HUES48 (cell line): ENCODE measurements at regions not wholly inside any gene's neighbourhood (a gene's known extent, or its start where the extent isn't known, plus 50 kb on each side); places are given as distances from the start of the nearest gene placed in this dataset.

Experiments
- H3K27ac ChIP-seq: one replicate; pipeline ENCODE4 v1.7.0; 2013; ENCODE audit warnings: low read depth, low read length, inconsistent platforms
- H3K27me3 ChIP-seq: 2 replicates; pipeline ENCODE4 v1.6.1; 2013; ENCODE audit warnings: mild to moderate bottlenecking, low read length; ENCODE audit not compliant: control insufficient read depth, insufficient read depth
- H3K36me3 ChIP-seq: 2 replicates; pipeline ENCODE4 v1.6.1; 2013; ENCODE audit warnings: low read length; ENCODE audit not compliant: control insufficient read depth, insufficient read depth
- H3K4me1 ChIP-seq: 2 replicates; pipeline ENCODE4 v1.6.1; 2013; ENCODE audit warnings: mild to moderate bottlenecking, low read length; ENCODE audit not compliant: control insufficient read depth, insufficient read depth
- H3K4me3 ChIP-seq: 2 replicates; pipeline ENCODE4 v1.5.1; 2013; ENCODE audit warnings: mild to moderate bottlenecking, low read depth, low read length
- H3K9ac ChIP-seq: 2 replicates; pipeline ENCODE4 v1.6.1; 2013; ENCODE audit warnings: mild to moderate bottlenecking, low read depth, low read length, moderate library complexity
- H3K9me3 ChIP-seq: 2 replicates; pipeline ENCODE4 v1.6.1; 2013; ENCODE audit warnings: low read length; ENCODE audit not compliant: control insufficient read depth, insufficient read depth

GRCh38 chr1:194171596-194171995, 985.2 kb upstream of the B3GALT2 start:
- Histone ChIP-seq H3K36me3 (no peaks in the 10 kb centered on the region), H3K9ac (no peak overlapping the region), H3K4me3 (no peak overlapping the region), H3K27me3 (no peaks in the 10 kb centered on the region), H3K9me3 (no peaks in the 10 kb centered on the region), H3K27ac (no peak overlapping the region), H3K4me1 (peaks cover 22% of the 10 kb centered on the region)

- Histone ChIP-seq H3K4me3 (no peak overlapping the region), H3K9me3 (no peaks in the 10 kb centered on the region), H3K4me1 (no peaks in the 10 kb centered on the region), H3K36me3 (no peaks in the 10 kb centered on the region), H3K9ac (no peak overlapping the region), H3K27ac (no peak overlapping the region), H3K27me3 (no peaks in the 10 kb centered on the region)
Measured at GRCh38 chr1:194167956-194168640, 981.7 kb upstream of the B3GALT2 start.

GRCh38 chr1:194164755-194165154, 978.3 kb upstream of the B3GALT2 start:
- H3K9ac ChIP-seq, result no peak overlapping the region

GRCh38 chr1:194161591-194161990, 975.2 kb upstream of the B3GALT2 start:
- H3K36me3 ChIP-seq, result no peaks in the 10 kb centered on the region
- H3K4me1 ChIP-seq, result no peaks in the 10 kb centered on the region
- no peak overlapping the region for H3K9ac ChIP-seq
- H3K27ac ChIP-seq, result no peak overlapping the region
- no peaks in the 10 kb centered on the region for H3K9me3 ChIP-seq
- no peak overlapping the region for H3K4me3 ChIP-seq
- H3K27me3 ChIP-seq, result no peaks in the 10 kb centered on the region

More at GRCh38 chr1:194164755-194165154, 978.3 kb upstream of the B3GALT2 start:
- no peaks in the 10 kb centered on the region for H3K9me3 ChIP-seq
- H3K4me1 ChIP-seq, result no peaks in the 10 kb centered on the region
- no peaks in the 10 kb centered on the region for H3K27me3 ChIP-seq
- H3K4me3 ChIP-seq, result no peak overlapping the region
- H3K27ac ChIP-seq, result no peak overlapping the region
- no peaks in the 10 kb centered on the region for H3K36me3 ChIP-seq

GRCh38 chr1:194159941-194160340, 973.5 kb upstream of the B3GALT2 start:
- H3K4me1 ChIP-seq, result no peaks in the 10 kb centered on the region
- H3K27me3 ChIP-seq, result no peaks in the 10 kb centered on the region
- no peaks in the 10 kb centered on the region for H3K9me3 ChIP-seq
- H3K4me3 ChIP-seq, result no peak overlapping the region
- H3K27ac ChIP-seq, result no peak overlapping the region
- H3K36me3 ChIP-seq, result no peaks in the 10 kb centered on the region
- no peak overlapping the region for H3K9ac ChIP-seq

- Histone ChIP-seq H3K27me3 (no peaks in the 10 kb centered on the region), H3K4me3 (no peak overlapping the region), H3K9me3 (no peaks in the 10 kb centered on the region), H3K36me3 (no peaks in the 10 kb centered on the region), H3K4me1 (no peaks in the 10 kb centered on the region), H3K27ac (no peak overlapping the region), H3K9ac (no peak overlapping the region)
Measured at GRCh38 chr1:194155962-194156361, 969.5 kb upstream of the B3GALT2 start.

- no peak overlapping the region for H3K4me3 ChIP-seq
- no peaks in the 10 kb centered on the region for H3K27me3 ChIP-seq
- no peaks in the 10 kb centered on the region for H3K9me3 ChIP-seq
- no peak overlapping the region for H3K27ac ChIP-seq
- H3K4me1 ChIP-seq, result no peaks in the 10 kb centered on the region
- H3K9ac ChIP-seq, result no peak overlapping the region
- H3K36me3 ChIP-seq, result no peaks in the 10 kb centered on the region
Measured at GRCh38 chr1:194151056-194151455, 964.6 kb upstream of the B3GALT2 start.

GRCh38 chr1:194150242-194150641, 963.8 kb upstream of the B3GALT2 start:
- Histone ChIP-seq H3K36me3 (no peaks in the 10 kb centered on the region), H3K9me3 (no peaks in the 10 kb centered on the region), H3K9ac (no peak overlapping the region), H3K27ac (no peak overlapping the region), H3K4me3 (no peak overlapping the region), H3K4me1 (no peaks in the 10 kb centered on the region), H3K27me3 (no peaks in the 10 kb centered on the region)

- no peaks in the 10 kb centered on the region for H3K36me3 ChIP-seq
- no peaks in the 10 kb centered on the region for H3K9me3 ChIP-seq
- no peak overlapping the region for H3K9ac ChIP-seq
- H3K4me3 ChIP-seq, result no peak overlapping the region
- H3K27ac ChIP-seq, result no peak overlapping the region
- no peaks in the 10 kb centered on the region for H3K27me3 ChIP-seq
- H3K4me1 ChIP-seq, result no peaks in the 10 kb centered on the region
Measured at GRCh38 chr1:194133152-194133551, 946.7 kb upstream of the B3GALT2 start.

GRCh38 chr1:194118086-194118485, 931.7 kb upstream of the B3GALT2 start:
- no peaks in the 10 kb centered on the region for H3K27me3 ChIP-seq
- H3K4me3 ChIP-seq, result no peak overlapping the region
- H3K4me1 ChIP-seq, result no peaks in the 10 kb centered on the region
- no peak overlapping the region for H3K9ac ChIP-seq
- no peak overlapping the region for H3K27ac ChIP-seq
- no peaks in the 10 kb centered on the region for H3K9me3 ChIP-seq
- no peaks in the 10 kb centered on the region for H3K36me3 ChIP-seq

- H3K4me1 ChIP-seq, result no peaks in the 10 kb centered on the region
- no peaks in the 10 kb centered on the region for H3K27me3 ChIP-seq
- H3K9ac ChIP-seq, result no peak overlapping the region
- H3K27ac ChIP-seq, result no peak overlapping the region
- H3K36me3 ChIP-seq, result no peaks in the 10 kb centered on the region
- no peak overlapping the region for H3K4me3 ChIP-seq
- no peaks in the 10 kb centered on the region for H3K9me3 ChIP-seq
Measured at GRCh38 chr1:194117582-194117981, 931.2 kb upstream of the B3GALT2 start.
